Keratinocyte (primary cell): ENCODE measurements at regions not wholly inside any gene's neighbourhood (a gene's known extent, or its start where the extent isn't known, plus 50 kb on each side); places are given as distances from the start of the nearest gene placed in this dataset.
"Not testable (repeated sequence)": the region's sequence is repeated elsewhere in the genome, so short reads cannot be mapped to it uniquely, and the experiment has no call there.

Experiments used
- DNase-seq: peaks from one replicate; pipeline ENCODE4 v3.0.0-alpha.2; 2011; ENCODE audit warnings: low read depth, missing footprints, low spot score
- FAIRE-seq: peaks from 2 replicates; lab custom pipeline; 2011; peaks lifted over from hg19 to GRCh38; lab: Jason Lieb, UNC
- H2AFZ ChIP-seq: 2 replicates; pipeline ENCODE4 v1.6.0; 2012; ENCODE audit warnings: low read length, control low read depth, inconsistent platforms; ENCODE audit not compliant: control insufficient read depth
- H3K27ac ChIP-seq: 2 replicates; pipeline ENCODE4 v1.5.1; 2011; ENCODE audit warnings: low read length; ENCODE audit not compliant: control insufficient read depth, insufficient read depth
- H3K27me3 ChIP-seq: 3 replicates; pipeline ENCODE4 v1.6.0; 2011; ENCODE audit warnings: low read length; ENCODE audit not compliant: control insufficient read depth, insufficient read depth; ENCODE audit errors: extremely low read depth
- H3K36me3 ChIP-seq, 2 experiments: 2 replicates in 1 of 2; 3 replicates in 1 of 2; pipeline ENCODE4 v1.5.1; 2011; ENCODE audit warnings: low read length in 2 of 2, mild to moderate bottlenecking in 1 of 2; ENCODE audit not compliant: control insufficient read depth in 2 of 2, insufficient read depth in 2 of 2; ENCODE audit errors: extremely low read depth in 1 of 2
- H3K4me1 ChIP-seq: 3 replicates; pipeline ENCODE4 v1.5.1; 2011; ENCODE audit warnings: low read length; ENCODE audit not compliant: control insufficient read depth, insufficient read depth; ENCODE audit errors: extremely low read depth
- H3K4me2 ChIP-seq: 3 replicates; pipeline ENCODE4 v1.6.0; 2011; ENCODE audit warnings: low read depth, low read length; ENCODE audit not compliant: control insufficient read depth, insufficient read depth; ENCODE audit errors: extremely low read depth
- H3K4me3 ChIP-seq, 3 experiments: fragments of 200-600 bp in 1 of 3; sonication (generic) in 1 of 3; 2 replicates in 2 of 3; 3 replicates in 1 of 3; pipeline ENCODE4 v1.5.1; 2011 to 2016; ENCODE audit warnings: low read length in 3 of 3, mild to moderate bottlenecking in 3 of 3, control low read depth in 2 of 3, inconsistent platforms in 1 of 3, low read depth in 1 of 3, mixed read lengths in 1 of 3, mixed run types in 1 of 3, moderate library complexity in 1 of 3; ENCODE audit not compliant: control insufficient read depth in 2 of 3, insufficient read depth in 2 of 3; ENCODE audit errors: extremely low read depth in 1 of 3
- H3K79me2 ChIP-seq: 2 replicates; pipeline ENCODE4 v1.6.0; 2012; ENCODE audit warnings: low read length; ENCODE audit not compliant: control insufficient read depth, insufficient read depth
- H3K9ac ChIP-seq: 3 replicates; pipeline ENCODE4 v1.6.0; 2011; ENCODE audit warnings: low read length; ENCODE audit not compliant: control insufficient read depth, insufficient read depth; ENCODE audit errors: extremely low read depth
- H3K9me1 ChIP-seq: 3 replicates; pipeline ENCODE4 v1.6.0; 2011; ENCODE audit warnings: low read length; ENCODE audit not compliant: control insufficient read depth, insufficient read depth; ENCODE audit errors: extremely low read depth
- H3K9me3 ChIP-seq: 2 replicates; pipeline ENCODE4 v1.5.1; 2012; ENCODE audit warnings: low read depth, low read length; ENCODE audit not compliant: control insufficient read depth
- H4K20me1 ChIP-seq: 3 replicates; pipeline ENCODE4 v1.6.0; 2011; ENCODE audit warnings: low read length; ENCODE audit not compliant: control insufficient read depth, insufficient read depth; ENCODE audit errors: extremely low read depth
- EZH2 ChIP-seq: IDR thresholded peaks from one replicate; pipeline ENCODE4 v1.6.1; 2012; ENCODE audit warnings: inconsistent platforms, mild to moderate bottlenecking, low read length, moderate library complexity
- dilution Hi-C: fragments of 300-500 bp; cut with MboI; formaldehyde crosslinking; loops from one replicate; pipeline ENCODE4 v1.7.0; 2020; ENCODE audit warnings: low sequenced_read_pairs; ENCODE audit not compliant: extremely low pct_ligation_motif_present
- TF ChIP-seq, protein P1 (sequence below), 3 experiments: IDR thresholded peaks in 1 of 3; conservative IDR thresholded peaks in 1 of 3; optimal IDR thresholded peaks in 1 of 3; 2 replicates in 2 of 3; 3 replicates in 1 of 3; pipeline versions ENCODE3 to v1.5.1; 2011; ENCODE audit warnings: low read length in 3 of 3, mild to moderate bottlenecking in 3 of 3, moderate library complexity in 2 of 3, control low read depth in 1 of 3, inconsistent platforms in 1 of 3; ENCODE audit not compliant: insufficient read depth in 2 of 3; ENCODE audit errors: extremely low read depth in 1 of 3

DNA sequence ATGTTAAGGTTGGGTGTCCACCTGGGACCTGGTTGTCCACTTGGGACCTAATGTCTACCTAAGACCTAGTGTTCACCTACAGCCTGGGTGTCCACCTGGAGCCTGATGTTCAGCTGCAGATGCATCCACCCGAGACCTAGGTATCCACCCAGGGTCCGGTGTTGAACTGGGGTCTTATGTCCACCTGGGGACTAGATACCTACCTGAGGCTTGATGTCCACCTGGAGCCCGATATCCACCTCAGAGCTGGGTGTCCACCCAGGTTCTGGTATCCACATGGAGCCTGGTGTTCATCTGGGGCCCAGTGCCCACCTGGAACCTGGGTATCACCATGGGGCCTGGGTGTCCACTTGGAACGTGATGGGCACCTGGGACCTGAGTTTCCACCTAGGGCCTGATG, 389.2 kb downstream of the ZNF716 start:
- DNase-seq, H3K4me1 ChIP-seq, dilution Hi-C loops, FAIRE-seq, H3K9ac ChIP-seq, H3K4me3 ChIP-seq, H4K20me1 ChIP-seq, H2AFZ ChIP-seq, H3K4me2 ChIP-seq, H3K79me2 ChIP-seq, H3K27me3 ChIP-seq, H3K9me3 ChIP-seq, H3K36me3 ChIP-seq, H3K27ac ChIP-seq, H3K9me1 ChIP-seq: not testable (repeated sequence)

DNA sequence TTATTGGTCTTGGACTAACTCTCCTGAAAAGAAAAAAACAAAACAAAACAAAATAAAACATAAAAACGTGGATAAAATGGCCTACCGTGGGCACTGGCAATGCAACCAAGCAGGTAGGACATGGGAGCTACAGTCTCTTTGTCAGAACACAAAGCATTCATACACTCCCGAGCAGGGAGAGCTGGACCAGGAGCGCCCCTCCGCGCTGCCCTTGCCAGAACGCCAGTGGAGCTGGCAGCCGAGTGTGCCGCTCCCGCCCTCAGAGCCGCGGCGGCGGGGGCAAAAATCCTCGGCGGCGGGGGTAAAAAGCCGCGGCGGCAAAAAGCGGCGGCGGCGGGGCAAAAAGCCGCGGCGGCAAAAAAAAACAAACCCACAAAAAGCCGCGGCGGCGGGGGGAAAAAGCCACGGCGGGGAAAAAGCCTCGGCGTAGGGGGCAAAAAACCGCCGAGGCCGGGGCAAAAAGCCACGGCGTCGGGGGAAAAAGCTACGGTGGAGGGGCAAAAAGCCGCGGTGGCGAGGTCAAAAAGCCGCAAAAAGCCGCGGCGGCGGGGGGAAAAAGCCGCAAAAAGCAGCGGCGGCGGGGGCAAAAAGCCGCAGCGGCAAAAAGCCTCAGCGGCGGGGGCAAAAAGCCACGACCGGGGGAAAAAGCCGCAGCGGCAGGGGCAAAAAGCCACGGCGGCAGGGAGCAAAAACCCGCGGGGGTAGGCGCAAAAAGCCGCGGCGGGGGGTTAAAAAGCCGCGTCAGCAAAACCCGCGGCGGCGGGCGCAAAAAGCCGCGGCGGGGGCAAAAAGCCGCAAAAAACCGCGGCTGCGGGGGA, 418.1 kb downstream of the ZNF716 start:
- DNase-seq (no peak), FAIRE-seq (no peak)
- Histone ChIP-seq H3K4me2 (peak overlapping the region; percentile 54), H3K79me2 (no peaks in the 10 kb centered on the region), H3K36me3 (no peaks in the 10 kb centered on the region), H3K27me3 (peaks cover 15% of the 10 kb centered on the region), H3K9me1 (no peaks in the 10 kb centered on the region), H3K4me3 (peak overlapping the region in 2 of 3 experiments; percentile 29 to 32), H4K20me1 (no peaks in the 10 kb centered on the region), H3K27ac (no peak overlapping the region), H3K9me3 (no peaks in the 10 kb centered on the region), H3K9ac (no peak overlapping the region), H3K4me1 (no peaks in the 10 kb centered on the region), H2AFZ (no peak overlapping the region)
- TF ChIP-seq, protein P1, sequence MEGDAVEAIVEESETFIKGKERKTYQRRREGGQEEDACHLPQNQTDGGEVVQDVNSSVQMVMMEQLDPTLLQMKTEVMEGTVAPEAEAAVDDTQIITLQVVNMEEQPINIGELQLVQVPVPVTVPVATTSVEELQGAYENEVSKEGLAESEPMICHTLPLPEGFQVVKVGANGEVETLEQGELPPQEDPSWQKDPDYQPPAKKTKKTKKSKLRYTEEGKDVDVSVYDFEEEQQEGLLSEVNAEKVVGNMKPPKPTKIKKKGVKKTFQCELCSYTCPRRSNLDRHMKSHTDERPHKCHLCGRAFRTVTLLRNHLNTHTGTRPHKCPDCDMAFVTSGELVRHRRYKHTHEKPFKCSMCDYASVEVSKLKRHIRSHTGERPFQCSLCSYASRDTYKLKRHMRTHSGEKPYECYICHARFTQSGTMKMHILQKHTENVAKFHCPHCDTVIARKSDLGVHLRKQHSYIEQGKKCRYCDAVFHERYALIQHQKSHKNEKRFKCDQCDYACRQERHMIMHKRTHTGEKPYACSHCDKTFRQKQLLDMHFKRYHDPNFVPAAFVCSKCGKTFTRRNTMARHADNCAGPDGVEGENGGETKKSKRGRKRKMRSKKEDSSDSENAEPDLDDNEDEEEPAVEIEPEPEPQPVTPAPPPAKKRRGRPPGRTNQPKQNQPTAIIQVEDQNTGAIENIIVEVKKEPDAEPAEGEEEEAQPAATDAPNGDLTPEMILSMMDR (optimal IDR thresholded peaks at IDR 0.05 in 1 of 3, IDR thresholded peaks at IDR 0.05 in 1 of 3, conservative IDR thresholded peaks at IDR 0.05 in 1 of 3; ENCODE audit: extremely low read depth in 1 of 3, insufficient read depth in 2 of 3, low read length in 3 of 3): no peak
- no peak for TF ChIP-seq EZH2
- dilution Hi-C loops: no loop called here
